GM18868 (cell line): ENCODE measurements at regions not wholly inside any gene's neighbourhood (a gene's known extent, or its start where the extent isn't known, plus 50 kb on each side); places are given as distances from the start of the nearest gene placed in this dataset.

Experiments used
- ATAC-seq: cut with Tn5 transposase; IDR thresholded peaks from one replicate; pipeline ENCODE4 v1.9.1; 2021; ENCODE audit warnings: mild to moderate bottlenecking, moderate library complexity; ENCODE audit not compliant: unreplicated experiment

DNA sequence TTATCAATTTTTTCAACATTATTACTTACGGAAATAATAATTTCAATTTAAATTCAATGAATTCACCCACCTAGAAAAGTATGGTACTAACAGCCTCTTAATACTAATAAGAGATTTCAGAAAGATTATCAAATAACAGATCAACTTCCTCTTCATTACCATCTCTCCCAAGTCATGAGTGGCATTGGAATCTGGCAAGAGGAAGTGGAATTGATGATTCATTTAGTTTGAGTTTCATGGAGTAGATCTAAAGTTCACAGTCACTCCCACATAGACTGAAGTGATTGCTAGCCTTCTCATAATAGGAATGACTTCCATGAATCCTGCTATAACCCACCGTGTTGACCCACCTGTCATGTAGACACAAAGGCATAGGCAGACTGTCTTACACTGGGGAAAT, 77.7 kb upstream of the WDR75 start:
- no peak for ATAC-seq

DNA sequence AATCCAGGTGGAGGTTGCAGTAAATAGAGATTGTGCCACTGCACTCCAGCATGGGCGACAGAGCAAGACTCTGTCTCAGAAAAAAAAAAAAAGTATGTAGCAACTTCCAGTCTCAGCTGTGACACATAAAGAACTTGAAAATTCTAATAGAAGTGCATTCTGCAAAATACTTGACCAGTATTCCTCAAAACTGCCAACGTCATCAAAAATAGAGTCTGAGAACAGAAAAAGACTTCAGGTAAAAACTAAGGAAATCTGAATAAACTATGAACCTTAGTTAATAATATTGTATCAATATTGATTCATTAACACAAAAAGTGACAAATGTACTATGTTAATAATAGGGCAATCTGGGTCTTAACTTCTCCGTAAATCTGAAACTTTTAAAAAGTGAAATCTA, 76.7 kb upstream of the WDR75 start:
- no peak for ATAC-seq

- no peak for ATAC-seq
Observed at GRCh38 chr2:189366349-189366748, 74.9 kb upstream of the WDR75 start.

GRCh38 chr2:189367343-189367742, 73.9 kb upstream of the WDR75 start:
- ATAC-seq: no peak

DNA sequence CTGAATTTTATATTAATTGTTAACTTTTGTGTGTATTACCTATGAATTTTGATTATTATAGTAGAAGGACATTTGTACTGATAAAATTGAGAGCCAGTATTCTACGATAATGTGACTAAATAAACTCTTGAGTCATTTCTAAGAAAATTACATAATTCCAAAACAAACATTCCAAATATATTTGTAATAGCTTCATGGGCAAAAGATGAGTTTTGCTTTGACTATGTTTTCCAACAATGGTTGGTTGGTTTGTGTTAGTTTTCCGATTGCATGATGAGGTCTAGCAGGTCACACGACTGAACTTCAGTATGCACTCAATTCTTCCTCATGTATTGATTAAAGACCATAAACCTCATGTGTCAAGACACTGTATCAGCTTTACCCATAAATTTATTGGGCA, 71.7 kb upstream of the WDR75 start:
- ATAC-seq: no peak

- no peak for ATAC-seq
Observed at GRCh38 chr2:189370719-189371118, 70.6 kb upstream of the WDR75 start.

DNA sequence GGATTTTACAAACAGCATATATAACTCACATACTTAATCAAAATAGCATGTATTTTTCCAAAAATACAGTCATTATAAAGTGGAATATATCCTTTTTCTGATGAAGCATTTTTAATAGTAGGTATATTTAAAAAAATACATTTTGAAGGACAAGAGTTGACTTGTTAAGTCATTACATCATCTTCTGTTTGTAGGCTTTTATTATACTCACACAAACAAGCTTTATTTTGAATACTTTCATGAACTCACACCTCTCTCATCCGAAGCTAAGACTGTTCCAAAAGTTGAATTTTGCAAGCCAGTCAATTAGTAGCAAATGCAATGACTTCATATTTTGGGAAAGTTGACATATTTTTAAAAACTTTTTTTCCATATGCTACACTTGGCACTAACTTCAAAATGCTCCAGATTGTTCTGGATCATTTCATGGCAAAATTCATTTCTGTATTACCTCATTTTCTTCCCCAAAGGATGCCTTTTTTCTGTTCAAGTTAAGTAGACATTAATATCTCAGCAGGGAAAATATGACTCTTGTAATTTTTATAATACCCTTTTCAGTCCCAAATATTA, 68.5 kb upstream of the WDR75 start:
- no peak for ATAC-seq

GRCh38 chr2:189374481-189374880, 66.8 kb upstream of the WDR75 start:
- ATAC-seq: no peak

- ATAC-seq: no peak
Observed at GRCh38 chr2:189375842-189376241, 65.4 kb upstream of the WDR75 start.

DNA sequence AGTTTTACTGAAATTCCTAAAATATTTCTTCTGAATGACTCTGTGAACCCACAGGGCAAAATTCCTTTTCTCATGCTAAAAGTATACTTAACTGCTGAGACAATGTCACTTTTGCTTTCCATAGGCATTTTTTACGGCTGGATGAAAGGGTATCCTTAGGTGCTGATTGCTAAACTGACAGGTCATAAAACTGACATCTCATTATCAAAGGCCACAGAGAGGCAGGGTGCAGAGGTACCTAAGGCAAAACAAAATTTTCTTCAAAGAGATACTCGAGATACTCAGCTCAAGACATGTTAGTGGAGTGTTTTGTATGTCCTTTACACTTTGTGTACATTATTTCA, 62.0 kb upstream of the WDR75 start:
- no peak for ATAC-seq

DNA sequence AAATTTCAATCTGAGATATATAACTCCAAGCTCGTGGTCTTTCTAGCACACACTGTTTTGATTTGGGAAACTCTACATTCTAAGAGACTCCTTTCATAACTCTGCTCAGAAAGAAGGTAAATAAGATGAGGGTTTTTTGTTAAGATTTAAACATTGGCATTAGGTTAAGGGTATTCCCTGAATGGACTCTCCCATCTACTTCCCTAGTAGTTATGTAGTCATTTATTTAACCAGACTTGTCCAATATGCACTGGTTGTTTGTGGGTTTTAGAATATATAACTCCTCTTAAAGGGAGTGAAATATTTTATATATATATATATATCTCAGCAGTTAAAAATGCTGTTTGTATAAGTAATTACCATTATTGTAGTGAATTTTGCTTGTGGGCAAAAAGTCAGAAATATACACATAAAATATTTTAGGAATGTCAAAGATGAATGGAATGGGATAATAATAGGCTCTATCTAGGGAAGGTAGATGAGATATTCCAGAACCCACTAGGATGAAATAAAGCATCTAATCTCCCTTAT, 61.5 kb upstream of the WDR75 start:
- no peak for ATAC-seq

GRCh38 chr2:189382668-189383067, 58.6 kb upstream of the WDR75 start:
- ATAC-seq: no peak

GRCh38 chr2:189386741-189387140, 54.5 kb upstream of the WDR75 start:
- ATAC-seq: no peak

- ATAC-seq: no peak
Observed at GRCh38 chr2:189391201-189391600, 50.1 kb upstream of the WDR75 start.
